ENCODE measurements at regions not wholly inside any gene's neighbourhood (a gene's known extent, or its start where the extent isn't known, plus 50 kb on each side); places are given as distances from the start of the nearest gene placed in this dataset.

DNA sequence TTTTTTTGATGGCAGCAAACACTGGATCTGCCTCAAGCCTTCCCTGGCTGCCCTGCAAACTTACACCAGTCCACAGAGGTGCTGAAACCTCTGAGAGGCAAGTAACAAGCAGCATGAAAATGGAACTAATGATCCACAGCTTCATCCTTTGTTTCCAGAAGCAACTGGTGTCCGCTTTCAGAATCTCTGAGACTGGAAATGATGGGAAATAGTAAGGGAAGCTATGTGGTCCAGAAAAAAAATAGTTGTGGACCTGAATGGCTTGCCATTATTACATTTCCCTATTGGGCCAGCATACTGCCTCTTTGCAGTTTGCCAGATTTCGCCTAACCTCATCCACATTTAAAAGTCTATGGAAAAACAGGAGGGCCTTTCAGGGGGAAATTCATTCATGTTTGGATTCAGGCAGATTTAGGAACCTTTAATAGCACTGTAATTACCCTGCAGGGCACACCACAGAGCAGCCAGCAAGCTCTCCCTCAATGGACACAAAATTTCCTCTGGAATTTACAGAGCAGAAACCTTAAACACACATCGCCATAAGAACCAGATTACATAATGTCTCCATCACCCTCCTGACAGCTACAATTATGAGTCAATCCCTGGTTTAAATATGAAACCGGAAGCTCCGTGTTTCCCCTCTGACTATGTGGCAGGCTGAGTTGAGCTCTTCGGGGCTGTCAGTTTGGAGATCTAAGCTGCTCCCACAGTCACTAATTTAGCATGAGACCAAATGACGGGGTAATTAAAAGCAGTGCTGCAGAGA, 134.4 kb downstream of the TMCO5A start:
- TF ChIP-seq RAD21 (IDR thresholded peaks at IDR 0.05; ENCODE audit: low read length): no peak
- peak; percentile 42; the same call in 1 of the 2 replicates for TF ChIP-seq POLR2A (IDR thresholded peaks at IDR 0.05; ENCODE audit: low read depth, low read length)
- TF ChIP-seq, protein P1, sequence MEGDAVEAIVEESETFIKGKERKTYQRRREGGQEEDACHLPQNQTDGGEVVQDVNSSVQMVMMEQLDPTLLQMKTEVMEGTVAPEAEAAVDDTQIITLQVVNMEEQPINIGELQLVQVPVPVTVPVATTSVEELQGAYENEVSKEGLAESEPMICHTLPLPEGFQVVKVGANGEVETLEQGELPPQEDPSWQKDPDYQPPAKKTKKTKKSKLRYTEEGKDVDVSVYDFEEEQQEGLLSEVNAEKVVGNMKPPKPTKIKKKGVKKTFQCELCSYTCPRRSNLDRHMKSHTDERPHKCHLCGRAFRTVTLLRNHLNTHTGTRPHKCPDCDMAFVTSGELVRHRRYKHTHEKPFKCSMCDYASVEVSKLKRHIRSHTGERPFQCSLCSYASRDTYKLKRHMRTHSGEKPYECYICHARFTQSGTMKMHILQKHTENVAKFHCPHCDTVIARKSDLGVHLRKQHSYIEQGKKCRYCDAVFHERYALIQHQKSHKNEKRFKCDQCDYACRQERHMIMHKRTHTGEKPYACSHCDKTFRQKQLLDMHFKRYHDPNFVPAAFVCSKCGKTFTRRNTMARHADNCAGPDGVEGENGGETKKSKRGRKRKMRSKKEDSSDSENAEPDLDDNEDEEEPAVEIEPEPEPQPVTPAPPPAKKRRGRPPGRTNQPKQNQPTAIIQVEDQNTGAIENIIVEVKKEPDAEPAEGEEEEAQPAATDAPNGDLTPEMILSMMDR (conservative IDR thresholded peaks at IDR 0.05; ENCODE audit: low read depth, low read length): no peak
- TF ChIP-seq MXI1 (IDR thresholded peaks at IDR 0.05; ENCODE audit: borderline replicate concordance, low read depth, low read length): no peak

Data from IMR-90 (cell line).